Fibroblast of lung (primary cell): ENCODE measurements at regions not wholly inside any gene's neighbourhood (a gene's known extent, or its start where the extent isn't known, plus 50 kb on each side); places are given as distances from the start of the nearest gene placed in this dataset.

Source experiments
- DNase-seq, 2 donors: peaks; one replicate each; pipeline versions ENCODE4 v3.0.0 to v3.0.0-alpha.2; 2010; ENCODE audit warnings: low read depth in 2 of 2
- H2AFZ ChIP-seq: 2 replicates; pipeline ENCODE4 v1.5.1; 2012; ENCODE audit warnings: low read length, control low read depth, inconsistent platforms
- H3K27ac ChIP-seq: 2 replicates; pipeline ENCODE4 v1.5.1; 2011; ENCODE audit warnings: low read length, control low read depth; ENCODE audit not compliant: insufficient read depth
- H3K27me3 ChIP-seq: 2 replicates; pipeline ENCODE4 v1.5.1; 2011; ENCODE audit warnings: mild to moderate bottlenecking, low read length; ENCODE audit not compliant: control insufficient read depth, insufficient read depth
- H3K36me3 ChIP-seq: 2 replicates; pipeline ENCODE4 v1.5.1; 2011; ENCODE audit warnings: low read length; ENCODE audit not compliant: control insufficient read depth, insufficient read depth
- H3K4me1 ChIP-seq: 2 replicates; pipeline ENCODE4 v1.5.1; 2011; ENCODE audit warnings: low read length; ENCODE audit not compliant: control insufficient read depth, insufficient read depth; ENCODE audit errors: extremely low read depth
- H3K4me2 ChIP-seq: 2 replicates; pipeline ENCODE4 v1.5.1; 2011; ENCODE audit warnings: low read length, control low read depth; ENCODE audit not compliant: insufficient read depth; ENCODE audit errors: extremely low read depth
- H3K4me3 ChIP-seq, 4 experiments: fragments of 200-600 bp in 1 of 4; sonication (generic) in 1 of 4; replicated peaks in 1 of 4; 2 replicates each; pipeline ENCODE4 v1.5.1; 2011 to 2016; ENCODE audit warnings: low read length in 4 of 4, low read depth in 3 of 4, mild to moderate bottlenecking in 3 of 4, control low read depth in 2 of 4, inconsistent platforms in 1 of 4, mixed read lengths in 1 of 4; ENCODE audit not compliant: insufficient read depth in 1 of 4; ENCODE audit errors: control extremely low read depth in 1 of 4
- H3K79me2 ChIP-seq: 2 replicates; pipeline ENCODE4 v1.5.1; 2012; ENCODE audit warnings: mild to moderate bottlenecking, low read length, inconsistent platforms; ENCODE audit not compliant: control insufficient read depth, insufficient read depth
- H3K9ac ChIP-seq: 2 replicates; pipeline ENCODE4 v1.5.1; 2011; ENCODE audit warnings: mild to moderate bottlenecking, low read length, control low read depth; ENCODE audit not compliant: insufficient read depth
- H3K9me3 ChIP-seq: 2 replicates; pipeline ENCODE4 v1.5.1; 2012; ENCODE audit warnings: low read depth, low read length; ENCODE audit not compliant: control insufficient read depth, insufficient read depth
- H4K20me1 ChIP-seq: 2 replicates; pipeline ENCODE4 v1.5.1; 2011; ENCODE audit warnings: low read length; ENCODE audit not compliant: control insufficient read depth, insufficient read depth; ENCODE audit errors: extremely low read depth
- EZH2 ChIP-seq: IDR thresholded peaks from 2 replicates; pipeline ENCODE4 v1.5.1; 2012; ENCODE audit warnings: low read length, control low read depth, mild to moderate bottlenecking; ENCODE audit errors: missing control alignments
- TF ChIP-seq, protein P1 (sequence below), 2 donors: IDR thresholded peaks in 1 of 2; conservative IDR thresholded peaks in 1 of 2; 1 replicate in 1 of 2; 2 replicates in 1 of 2; pipeline ENCODE4 v1.5.1; 2011 to 2012; ENCODE audit warnings: low read length in 2 of 2, control low read depth in 1 of 2, inconsistent platforms in 1 of 2, low read depth in 1 of 2, mild to moderate bottlenecking in 1 of 2

DNA sequence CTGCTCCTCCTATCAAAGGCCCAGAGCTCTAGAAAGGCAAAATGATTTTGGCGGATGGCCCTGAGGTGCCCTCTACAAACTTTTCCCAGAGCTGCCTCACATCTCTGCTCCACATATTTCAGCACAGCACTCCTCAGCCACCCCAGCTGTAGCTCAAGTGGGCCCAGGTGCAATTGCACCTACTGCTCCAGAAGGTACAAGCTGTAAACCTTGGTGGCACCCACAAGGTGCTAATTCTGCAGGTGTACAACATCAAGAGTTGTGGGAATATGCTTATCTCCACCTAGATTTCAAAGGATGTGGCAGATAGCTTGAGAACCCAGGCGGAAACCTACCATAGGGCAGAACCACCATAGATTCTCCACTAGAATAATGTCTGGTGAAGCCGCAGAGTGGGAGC, 432.2 kb downstream of the TMEM232 start:
- H3K4me1 ChIP-seq: peaks cover 3% of the 10 kb centered on the region
- H3K36me3 ChIP-seq: no peaks in the 10 kb centered on the region
- H2AFZ ChIP-seq: no peak overlapping the region
- no peak overlapping the region for H3K4me3 ChIP-seq
- H3K9ac ChIP-seq: no peak overlapping the region
- no peak overlapping the region for H3K4me2 ChIP-seq
- TF ChIP-seq EZH2: no peak
- TF ChIP-seq, protein P1, sequence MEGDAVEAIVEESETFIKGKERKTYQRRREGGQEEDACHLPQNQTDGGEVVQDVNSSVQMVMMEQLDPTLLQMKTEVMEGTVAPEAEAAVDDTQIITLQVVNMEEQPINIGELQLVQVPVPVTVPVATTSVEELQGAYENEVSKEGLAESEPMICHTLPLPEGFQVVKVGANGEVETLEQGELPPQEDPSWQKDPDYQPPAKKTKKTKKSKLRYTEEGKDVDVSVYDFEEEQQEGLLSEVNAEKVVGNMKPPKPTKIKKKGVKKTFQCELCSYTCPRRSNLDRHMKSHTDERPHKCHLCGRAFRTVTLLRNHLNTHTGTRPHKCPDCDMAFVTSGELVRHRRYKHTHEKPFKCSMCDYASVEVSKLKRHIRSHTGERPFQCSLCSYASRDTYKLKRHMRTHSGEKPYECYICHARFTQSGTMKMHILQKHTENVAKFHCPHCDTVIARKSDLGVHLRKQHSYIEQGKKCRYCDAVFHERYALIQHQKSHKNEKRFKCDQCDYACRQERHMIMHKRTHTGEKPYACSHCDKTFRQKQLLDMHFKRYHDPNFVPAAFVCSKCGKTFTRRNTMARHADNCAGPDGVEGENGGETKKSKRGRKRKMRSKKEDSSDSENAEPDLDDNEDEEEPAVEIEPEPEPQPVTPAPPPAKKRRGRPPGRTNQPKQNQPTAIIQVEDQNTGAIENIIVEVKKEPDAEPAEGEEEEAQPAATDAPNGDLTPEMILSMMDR (conservative IDR thresholded peaks at IDR 0.05 in 1 of 2, IDR thresholded peaks at IDR 0.05 in 1 of 2; ENCODE audit: low read depth in 1 of 2, low read length in 2 of 2): no peak
- no peaks in the 10 kb centered on the region for H4K20me1 ChIP-seq
- H3K9me3 ChIP-seq: no peaks in the 10 kb centered on the region
- no peaks in the 10 kb centered on the region for H3K79me2 ChIP-seq
- DNase-seq: no peak
- H3K27ac ChIP-seq: no peak overlapping the region
- H3K27me3 ChIP-seq: no peaks in the 10 kb centered on the region

DNA sequence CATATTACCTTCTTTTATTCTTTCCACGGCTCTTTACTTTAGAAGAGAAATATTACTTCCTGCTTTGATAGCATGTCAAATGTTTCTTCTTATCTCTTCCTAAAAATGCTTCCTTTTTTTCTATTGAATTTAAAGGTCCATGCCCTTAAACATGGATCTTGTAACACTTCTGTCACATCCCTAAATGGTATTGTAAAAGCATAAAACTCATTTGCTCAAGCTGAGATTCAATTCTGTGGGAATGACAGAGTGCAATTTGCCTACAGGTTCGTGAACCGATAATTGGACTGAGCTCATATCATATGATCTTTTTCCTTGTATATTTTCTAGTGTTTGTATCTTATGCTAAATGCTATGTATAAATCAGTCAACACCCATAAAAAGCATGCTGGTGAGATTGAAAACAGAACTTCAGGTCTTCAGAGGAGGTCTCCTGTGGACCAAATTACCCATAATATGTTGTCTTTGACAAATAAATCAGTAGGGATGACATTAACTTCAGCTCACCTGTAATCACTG, 429.3 kb downstream of the TMEM232 start:
- H3K27me3 ChIP-seq: no peaks in the 10 kb centered on the region
- TF ChIP-seq, protein P1 (conservative IDR thresholded peaks at IDR 0.05 in 1 of 2, IDR thresholded peaks at IDR 0.05 in 1 of 2; ENCODE audit: low read depth in 1 of 2, low read length in 2 of 2): no peak
- TF ChIP-seq EZH2: no peak
- H3K4me2 ChIP-seq: no peak overlapping the region
- H3K4me1 ChIP-seq: no peaks in the 10 kb centered on the region
- H3K27ac ChIP-seq: no peak overlapping the region
- H3K36me3 ChIP-seq: no peaks in the 10 kb centered on the region
- no peak overlapping the region for H3K9ac ChIP-seq
- no peak overlapping the region for H3K4me3 ChIP-seq
- no peak for DNase-seq
- no peak overlapping the region for H2AFZ ChIP-seq
- H3K9me3 ChIP-seq: no peaks in the 10 kb centered on the region
- no peaks in the 10 kb centered on the region for H3K79me2 ChIP-seq
- H4K20me1 ChIP-seq: no peaks in the 10 kb centered on the region

DNA sequence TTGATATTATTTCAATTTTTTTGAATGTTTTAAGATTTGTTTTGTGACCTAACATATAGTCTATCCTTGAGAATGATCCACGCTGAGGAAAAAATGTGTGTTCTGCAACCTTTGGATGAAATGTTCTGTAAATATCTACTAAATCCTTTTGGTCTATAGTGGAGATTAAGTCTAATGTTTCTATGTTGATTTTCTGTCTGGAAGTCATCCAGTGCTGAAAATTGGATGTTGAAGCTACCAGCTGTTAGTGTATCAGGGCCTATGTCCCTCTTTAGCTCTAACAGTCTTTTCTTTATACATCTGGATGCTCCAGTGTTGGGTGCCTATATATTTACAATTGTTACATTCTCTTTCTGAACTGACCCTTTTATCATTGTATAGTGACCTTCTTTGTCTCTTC, 422.3 kb downstream of the TMEM232 start:
- TF ChIP-seq, protein P1 (conservative IDR thresholded peaks at IDR 0.05 in 1 of 2, IDR thresholded peaks at IDR 0.05 in 1 of 2; ENCODE audit: low read depth in 1 of 2, low read length in 2 of 2): no peak
- TF ChIP-seq EZH2: no peak
- Histone ChIP-seq H3K9me3 (no peaks in the 10 kb centered on the region), H3K4me2 (no peak overlapping the region), H4K20me1 (no peaks in the 10 kb centered on the region), H2AFZ (no peak overlapping the region), H3K27me3 (no peaks in the 10 kb centered on the region), H3K79me2 (no peaks in the 10 kb centered on the region), H3K4me1 (no peaks in the 10 kb centered on the region), H3K27ac (no peak overlapping the region), H3K9ac (no peak overlapping the region), H3K36me3 (no peaks in the 10 kb centered on the region), H3K4me3 (no peak overlapping the region)
- DNase-seq: no peak
